ENCODE measurements at regions not wholly inside any gene's neighbourhood (a gene's known extent, or its start where the extent isn't known, plus 50 kb on each side); places are given as distances from the start of the nearest gene placed in this dataset.

- TF ChIP-seq CTCF (conservative IDR thresholded peaks at IDR 0.05; ENCODE audit: low read length): no peak
- no peak for TF ChIP-seq EZH2phosphoT487 (IDR thresholded peaks at IDR 0.05; ENCODE audit: borderline replicate concordance)
These were observed 179.6 kb downstream of the FAM124B start for GRCh38 chr2:224222291-224222690.
